ENCODE measurements at regions not wholly inside any gene's neighbourhood (a gene's known extent, or its start where the extent isn't known, plus 50 kb on each side); places are given as distances from the start of the nearest gene placed in this dataset.

GRCh38 chr12:89933911-89934310 is 225.3 kb upstream of the ATP2B1 start:
- DNase-seq (ENCODE audit: low read depth, low spot score) (no peak), FAIRE-seq (no peak), ATAC-seq (no peak)
- ChIA-PET CTCF (interaction anchor here (1.4 to 1.5 kb wide), 2 partner anchors 10 to 17 kb away, joined by 4 to 7 read pairs; no protein-coding TSS in a partner anchor), RAD21 (ENCODE audit: unreplicated experiment) (interaction anchor here (0.8 to 1.2 kb wide), 3 partner anchors 9 to 52 kb away, joined by 3 read pairs; no protein-coding TSS in a partner anchor), POLR2A (interaction anchor here (0.7 to 1.3 kb wide), 3 partner anchors 9 to 17 kb away, joined by 3 read pairs; no protein-coding TSS in a partner anchor), SMC1A (ENCODE audit: uncharacterized antibody, unreplicated experiment) (interaction anchor here (0.8 to 13.3 kb wide), 6 partner anchors 8 to 78 kb away, joined by 3 to 154 read pairs (median 4); no protein-coding TSS in a partner anchor)
- Histone ChIP-seq H3K27me3 (replicated peaks in 1 of 2; ENCODE audit: control insufficient read depth in 2 of 2, insufficient read depth in 2 of 2, low read length in 1 of 2) (no peaks in the 10 kb centered on the region), H2AFZ (ENCODE audit: control insufficient read depth, low read depth, low read length) (no peak overlapping the region), H3K4me2 (ENCODE audit: control insufficient read depth, insufficient read depth) (no peak overlapping the region), H3K9ac (ENCODE audit: control insufficient read depth, insufficient read depth, low read length) (no peak overlapping the region), H3K4me3 (no peak overlapping the region), H3K4me1 (ENCODE audit: control insufficient read depth, insufficient read depth, low read length) (peaks cover 13% of the 10 kb centered on the region), H3K79me2 (ENCODE audit: control insufficient read depth, insufficient read depth, low read length) (no peaks in the 10 kb centered on the region), H3K36me3 (ENCODE audit: control insufficient read depth in 2 of 2, insufficient read depth in 2 of 2, low read length in 1 of 2) (no peaks in the 10 kb centered on the region), H3K27ac (ENCODE audit: control insufficient read depth, insufficient read depth) (no peak overlapping the region), H4K20me1 (ENCODE audit: control insufficient read depth, insufficient read depth) (no peaks in the 10 kb centered on the region), H3K9me3 (replicated peaks; ENCODE audit: control insufficient read depth, insufficient read depth, low read length) (no peaks in the 10 kb centered on the region)
- in situ Hi-C loops (cut with MboI) (no loop called here), intact Hi-C loops (cut with micrococcal nuclease; ENCODE audit: unreplicated experiment) (no loop called here)
- 100% methylated on average over 1 of the region's 1 CpG for WGBS (ENCODE audit: insufficient coverage, insufficient replicate concordance, low lambda C conversion rate, missing lambda C conversion rate)
- BruUV-seq (replicated peaks), result no TSS peak
- TF ChIP-seq PML (IDR thresholded peaks at IDR 0.05; ENCODE audit: low read length) (no peak), CUX1 (IDR thresholded peaks at IDR 0.05; ENCODE audit: insufficient replicate concordance, low read depth, low read length) (no peak), NFIC (IDR thresholded peaks at IDR 0.05; ENCODE audit: low read depth, low read length) (no peak), MYC (IDR thresholded peaks at IDR 0.05; ENCODE audit: insufficient read depth, insufficient read length, insufficient replicate concordance, low read length, severe bottlenecking) (no peak), IKZF1 (conservative IDR thresholded peaks at IDR 0.05) (no peak), NFYB (IDR thresholded peaks at IDR 0.05; ENCODE audit: insufficient read depth, low read depth, low read length) (no peak)
- TF ChIP-seq, protein P1, sequence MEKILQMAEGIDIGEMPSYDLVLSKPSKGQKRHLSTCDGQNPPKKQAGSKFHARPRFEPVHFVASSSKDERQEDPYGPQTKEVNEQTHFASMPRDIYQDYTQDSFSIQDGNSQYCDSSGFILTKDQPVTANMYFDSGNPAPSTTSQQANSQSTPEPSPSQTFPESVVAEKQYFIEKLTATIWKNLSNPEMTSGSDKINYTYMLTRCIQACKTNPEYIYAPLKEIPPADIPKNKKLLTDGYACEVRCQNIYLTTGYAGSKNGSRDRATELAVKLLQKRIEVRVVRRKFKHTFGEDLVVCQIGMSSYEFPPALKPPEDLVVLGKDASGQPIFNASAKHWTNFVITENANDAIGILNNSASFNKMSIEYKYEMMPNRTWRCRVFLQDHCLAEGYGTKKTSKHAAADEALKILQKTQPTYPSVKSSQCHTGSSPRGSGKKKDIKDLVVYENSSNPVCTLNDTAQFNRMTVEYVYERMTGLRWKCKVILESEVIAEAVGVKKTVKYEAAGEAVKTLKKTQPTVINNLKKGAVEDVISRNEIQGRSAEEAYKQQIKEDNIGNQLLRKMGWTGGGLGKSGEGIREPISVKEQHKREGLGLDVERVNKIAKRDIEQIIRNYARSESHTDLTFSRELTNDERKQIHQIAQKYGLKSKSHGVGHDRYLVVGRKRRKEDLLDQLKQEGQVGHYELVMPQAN (conservative IDR thresholded peaks at IDR 0.05), result no peak
- TF ChIP-seq, protein P2, sequence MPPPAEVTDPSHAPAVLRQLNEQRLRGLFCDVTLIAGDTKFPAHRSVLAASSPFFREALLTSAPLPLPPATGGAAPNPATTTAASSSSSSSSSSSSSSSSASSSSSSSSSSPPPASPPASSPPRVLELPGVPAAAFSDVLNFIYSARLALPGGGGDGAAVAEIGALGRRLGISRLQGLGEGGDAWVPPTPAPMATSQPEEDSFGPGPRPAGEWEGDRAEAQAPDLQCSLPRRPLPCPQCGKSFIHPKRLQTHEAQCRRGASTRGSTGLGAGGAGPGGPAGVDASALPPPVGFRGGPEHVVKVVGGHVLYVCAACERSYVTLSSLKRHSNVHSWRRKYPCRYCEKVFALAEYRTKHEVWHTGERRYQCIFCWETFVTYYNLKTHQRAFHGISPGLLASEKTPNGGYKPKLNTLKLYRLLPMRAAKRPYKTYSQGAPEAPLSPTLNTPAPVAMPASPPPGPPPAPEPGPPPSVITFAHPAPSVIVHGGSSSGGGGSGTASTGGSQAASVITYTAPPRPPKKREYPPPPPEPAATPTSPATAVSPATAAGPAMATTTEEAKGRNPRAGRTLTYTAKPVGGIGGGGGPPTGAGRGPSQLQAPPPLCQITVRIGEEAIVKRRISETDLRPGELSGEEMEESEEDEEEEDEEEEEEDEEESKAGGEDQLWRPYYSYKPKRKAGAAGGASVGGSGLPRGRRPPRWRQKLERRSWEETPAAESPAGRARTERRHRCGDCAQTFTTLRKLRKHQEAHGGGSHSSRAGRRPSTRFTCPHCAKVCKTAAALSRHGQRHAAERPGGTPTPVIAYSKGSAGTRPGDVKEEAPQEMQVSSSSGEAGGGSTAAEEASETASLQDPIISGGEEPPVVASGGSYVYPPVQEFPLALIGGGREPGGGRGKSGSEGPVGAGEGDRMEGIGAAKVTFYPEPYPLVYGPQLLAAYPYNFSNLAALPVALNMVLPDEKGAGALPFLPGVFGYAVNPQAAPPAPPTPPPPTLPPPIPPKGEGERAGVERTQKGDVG (CRISPR knock-in tag; IDR thresholded peaks at IDR 0.05), result no peak
- TF ChIP-seq, protein P3, sequence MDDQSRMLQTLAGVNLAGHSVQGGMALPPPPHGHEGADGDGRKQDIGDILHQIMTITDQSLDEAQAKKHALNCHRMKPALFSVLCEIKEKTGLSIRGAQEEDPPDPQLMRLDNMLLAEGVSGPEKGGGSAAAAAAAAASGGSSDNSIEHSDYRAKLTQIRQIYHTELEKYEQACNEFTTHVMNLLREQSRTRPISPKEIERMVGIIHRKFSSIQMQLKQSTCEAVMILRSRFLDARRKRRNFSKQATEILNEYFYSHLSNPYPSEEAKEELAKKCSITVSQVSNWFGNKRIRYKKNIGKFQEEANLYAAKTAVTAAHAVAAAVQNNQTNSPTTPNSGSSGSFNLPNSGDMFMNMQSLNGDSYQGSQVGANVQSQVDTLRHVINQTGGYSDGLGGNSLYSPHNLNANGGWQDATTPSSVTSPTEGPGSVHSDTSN (IDR thresholded peaks at IDR 0.05; ENCODE audit: insufficient replicate concordance, low read depth, low read length), result no peak
- TF ChIP-seq, protein P4, sequence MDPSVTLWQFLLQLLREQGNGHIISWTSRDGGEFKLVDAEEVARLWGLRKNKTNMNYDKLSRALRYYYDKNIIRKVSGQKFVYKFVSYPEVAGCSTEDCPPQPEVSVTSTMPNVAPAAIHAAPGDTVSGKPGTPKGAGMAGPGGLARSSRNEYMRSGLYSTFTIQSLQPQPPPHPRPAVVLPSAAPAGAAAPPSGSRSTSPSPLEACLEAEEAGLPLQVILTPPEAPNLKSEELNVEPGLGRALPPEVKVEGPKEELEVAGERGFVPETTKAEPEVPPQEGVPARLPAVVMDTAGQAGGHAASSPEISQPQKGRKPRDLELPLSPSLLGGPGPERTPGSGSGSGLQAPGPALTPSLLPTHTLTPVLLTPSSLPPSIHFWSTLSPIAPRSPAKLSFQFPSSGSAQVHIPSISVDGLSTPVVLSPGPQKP (IDR thresholded peaks at IDR 0.05; ENCODE audit: low read depth, low read length), result no peak

Measured in GM12878 (cell line).